ENCODE measurements at regions not wholly inside any gene's neighbourhood (a gene's known extent, or its start where the extent isn't known, plus 50 kb on each side); places are given as distances from the start of the nearest gene placed in this dataset.

DNA sequence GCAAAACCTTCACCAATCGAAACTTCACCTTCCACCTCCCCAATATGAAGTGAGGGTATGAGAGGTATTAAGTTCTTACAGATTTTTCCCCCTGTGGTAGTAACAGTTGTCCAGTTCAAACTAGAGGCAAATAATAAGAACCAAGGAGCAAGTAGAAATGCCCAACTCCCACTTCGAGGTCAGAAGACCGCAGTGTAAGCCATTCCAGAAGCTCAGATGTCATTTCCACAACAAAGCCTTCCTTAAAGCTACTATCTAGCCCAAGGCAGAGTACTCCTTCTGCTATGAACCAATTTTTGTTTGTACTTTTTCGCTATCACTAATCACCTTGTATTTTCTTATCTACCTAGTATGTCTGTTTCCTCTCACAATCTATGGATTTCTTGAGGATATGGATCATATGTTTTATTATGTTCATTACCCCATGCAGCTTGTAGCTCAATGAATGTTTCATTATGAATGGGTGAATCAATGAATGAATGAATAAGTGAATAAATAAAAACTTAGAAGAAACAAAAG, 235.7 kb upstream of the KCNMB2 start:
- no peak for TF ChIP-seq EP300 (IDR thresholded peaks at IDR 0.05)
- TF ChIP-seq, protein P1, sequence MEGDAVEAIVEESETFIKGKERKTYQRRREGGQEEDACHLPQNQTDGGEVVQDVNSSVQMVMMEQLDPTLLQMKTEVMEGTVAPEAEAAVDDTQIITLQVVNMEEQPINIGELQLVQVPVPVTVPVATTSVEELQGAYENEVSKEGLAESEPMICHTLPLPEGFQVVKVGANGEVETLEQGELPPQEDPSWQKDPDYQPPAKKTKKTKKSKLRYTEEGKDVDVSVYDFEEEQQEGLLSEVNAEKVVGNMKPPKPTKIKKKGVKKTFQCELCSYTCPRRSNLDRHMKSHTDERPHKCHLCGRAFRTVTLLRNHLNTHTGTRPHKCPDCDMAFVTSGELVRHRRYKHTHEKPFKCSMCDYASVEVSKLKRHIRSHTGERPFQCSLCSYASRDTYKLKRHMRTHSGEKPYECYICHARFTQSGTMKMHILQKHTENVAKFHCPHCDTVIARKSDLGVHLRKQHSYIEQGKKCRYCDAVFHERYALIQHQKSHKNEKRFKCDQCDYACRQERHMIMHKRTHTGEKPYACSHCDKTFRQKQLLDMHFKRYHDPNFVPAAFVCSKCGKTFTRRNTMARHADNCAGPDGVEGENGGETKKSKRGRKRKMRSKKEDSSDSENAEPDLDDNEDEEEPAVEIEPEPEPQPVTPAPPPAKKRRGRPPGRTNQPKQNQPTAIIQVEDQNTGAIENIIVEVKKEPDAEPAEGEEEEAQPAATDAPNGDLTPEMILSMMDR (IDR thresholded peaks at IDR 0.05), result no peak
